Vagina (tissue), 2 donors: ENCODE measurements at regions not wholly inside any gene's neighbourhood (a gene's known extent, or its start where the extent isn't known, plus 50 kb on each side); places are given as distances from the start of the nearest gene placed in this dataset.

Experiments used
- CTCF ChIP-seq, 3 experiments: fragments of 450-650 bp in 2 of 3; fragments of 200-600 bp in 1 of 3; sonication (generic) in 1 of 3; IDR thresholded peaks; one replicate each; pipeline ENCODE4 v1.5.1; 2017 to 2019; ENCODE audit warnings: antibody characterized with exemption in 3 of 3, mild to moderate bottlenecking in 2 of 3, moderate library complexity in 2 of 3
- POLR2A ChIP-seq, 2 donors: fragments of 450-650 bp; IDR thresholded peaks; one replicate each; pipeline ENCODE4 v1.6.1; 2017; ENCODE audit warnings: antibody characterized with exemption in 2 of 2, mild to moderate bottlenecking in 2 of 2, moderate library complexity in 2 of 2

- TF ChIP-seq POLR2A (IDR thresholded peaks at IDR 0.05) (no peak), CTCF (IDR thresholded peaks at IDR 0.05) (no peak)
Observed at GRCh38 chr7:98515201-98515600, 101.9 kb upstream of the NPTX2 start.
